CD14-positive monocyte (primary cell): ENCODE measurements at regions not wholly inside any gene's neighbourhood (a gene's known extent, or its start where the extent isn't known, plus 50 kb on each side); places are given as distances from the start of the nearest gene placed in this dataset.

Experiments used
- DNase-seq, 3 donors: peaks; one replicate each; pipeline ENCODE4 v3.0.0-alpha.2; 2011 to 2022
- H2AFZ ChIP-seq: 2 replicates; pipeline ENCODE4 v1.6.0; 2012; ENCODE audit warnings: mild to moderate bottlenecking, low read depth, low read length, inconsistent platforms; ENCODE audit not compliant: insufficient read depth, poor library complexity, severe bottlenecking
- H3K27ac ChIP-seq, 2 donors: 1 replicate in 1 of 2; 2 replicates in 1 of 2; pipeline ENCODE4 v1.5.1; 2012 to 2013; ENCODE audit warnings: low read length in 2 of 2, control low read depth in 1 of 2, inconsistent platforms in 1 of 2, low read depth in 1 of 2, mild to moderate bottlenecking in 1 of 2
- H3K27me3 ChIP-seq, 2 donors: one replicate each; pipeline versions ENCODE4 v1.6.0 to v1.6.1; 2011 to 2013; ENCODE audit warnings: low read length in 2 of 2; ENCODE audit not compliant: control insufficient read depth in 2 of 2, insufficient read depth in 2 of 2
- H3K36me3 ChIP-seq, 2 donors: replicated peaks in 1 of 2; 1 replicate in 1 of 2; 2 replicates in 1 of 2; pipeline versions ENCODE4 v1.5.1 to v1.6.1; 2012 to 2013; ENCODE audit warnings: low read length in 2 of 2, control low read depth in 1 of 2, inconsistent platforms in 1 of 2, mild to moderate bottlenecking in 1 of 2; ENCODE audit not compliant: insufficient read depth in 2 of 2, control insufficient read depth in 1 of 2
- H3K4me1 ChIP-seq, 2 donors: 1 replicate in 1 of 2; 2 replicates in 1 of 2; pipeline versions ENCODE4 v1.5.1 to v1.6.1; 2012 to 2013; ENCODE audit warnings: low read length in 2 of 2, control low read depth in 1 of 2, inconsistent platforms in 1 of 2, mild to moderate bottlenecking in 1 of 2, moderate library complexity in 1 of 2; ENCODE audit not compliant: insufficient read depth in 2 of 2, control insufficient read depth in 1 of 2
- H3K4me2 ChIP-seq: replicated peaks from 2 replicates; pipeline ENCODE3; 2012; ENCODE audit warnings: low read length, moderate library complexity, mild to moderate bottlenecking; ENCODE audit not compliant: poor library complexity, severe bottlenecking; ENCODE audit errors: extremely low read depth
- H3K4me3 ChIP-seq, 3 experiments: fragments of 200-600 bp in 1 of 3; sonication (generic) in 1 of 3; replicated peaks in 1 of 3; 1 replicate in 2 of 3; 2 replicates in 1 of 3; pipeline ENCODE4 v1.5.1; 2011 to 2013; ENCODE audit warnings: low read length in 3 of 3, mild to moderate bottlenecking in 3 of 3, control low read depth in 2 of 3, low read depth in 2 of 3, inconsistent platforms in 1 of 3, moderate library complexity in 1 of 3
- H3K79me2 ChIP-seq: 2 replicates; pipeline ENCODE4 v1.6.0; 2012; ENCODE audit warnings: mild to moderate bottlenecking, control low read depth, inconsistent platforms, low read length, moderate library complexity; ENCODE audit not compliant: insufficient read depth
- H3K9ac ChIP-seq: 2 replicates; pipeline ENCODE4 v1.6.0; 2017; ENCODE audit warnings: low read length, mild to moderate bottlenecking; ENCODE audit not compliant: insufficient read depth, poor library complexity, severe bottlenecking
- H3K9me3 ChIP-seq, 2 donors: replicated peaks in 1 of 2; 1 replicate in 1 of 2; 2 replicates in 1 of 2; pipeline versions ENCODE4 v1.5.1 to v1.6.1; 2012 to 2013; ENCODE audit warnings: low read length in 2 of 2, control low read depth in 1 of 2; ENCODE audit not compliant: control insufficient read depth in 1 of 2, insufficient read depth in 1 of 2
- H4K20me1 ChIP-seq: 2 replicates; pipeline ENCODE4 v1.6.0; 2012; ENCODE audit warnings: mild to moderate bottlenecking, low read length, control low read depth, moderate library complexity; ENCODE audit not compliant: insufficient read depth
- H3K27ac Mint-ChIP-seq, 7 donors: one replicate each; pipeline ENCODE4 v1.8.0; 2020; ENCODE audit warnings: mild to moderate bottlenecking in 7 of 7, mixed read lengths in 7 of 7, moderate library complexity in 6 of 7, inconsistent platforms in 2 of 7
- H3K27me3 Mint-ChIP-seq, 3 donors: one replicate each; pipeline ENCODE4 v1.8.0; 2021 to 2022; ENCODE audit warnings: low read depth in 3 of 3, mild to moderate bottlenecking in 3 of 3, mixed read lengths in 3 of 3, moderate library complexity in 3 of 3, inconsistent platforms in 1 of 3
- H3K36me3 Mint-ChIP-seq, 2 donors: one replicate each; pipeline ENCODE4 v1.8.0; 2020; ENCODE audit warnings: mixed read lengths in 2 of 2, inconsistent platforms in 1 of 2, mild to moderate bottlenecking in 1 of 2
- H3K4me1 Mint-ChIP-seq: one replicate; pipeline ENCODE4 v1.8.0; 2020; ENCODE audit warnings: mild to moderate bottlenecking, mixed read lengths
- H3K4me3 Mint-ChIP-seq, 2 donors: one replicate each; pipeline ENCODE4 v1.8.0; 2020; ENCODE audit warnings: mild to moderate bottlenecking in 2 of 2, mixed read lengths in 2 of 2, moderate library complexity in 1 of 2
- H3K9me3 Mint-ChIP-seq, 7 donors: one replicate each; pipeline ENCODE4 v1.8.0; 2020 to 2022; ENCODE audit warnings: mixed read lengths in 7 of 7, mild to moderate bottlenecking in 6 of 7, moderate library complexity in 6 of 7, inconsistent platforms in 2 of 7
- CTCF ChIP-seq: fragments of 200-600 bp; IDR thresholded peaks from one replicate; pipeline ENCODE4 v1.8.0; 2022; ENCODE audit warnings: antibody characterized with exemption, mild to moderate bottlenecking
- WGBS: methylation state at CpG from one replicate; pipeline ENCODE4 v1.1.5; 2013; ENCODE audit warnings: missing lambda C conversion rate; ENCODE audit not compliant: insufficient coverage; 5-methylcytosine and 5-hydroxymethylcytosine counted together
- intact Hi-C, 2 donors: fragments of 100-400 bp; cut with micrococcal nuclease; formaldehyde crosslinking; loops; one replicate each; pipeline versions ENCODE4 v1.15.0 to v1.15.1; 2023

GRCh38 chr2:153197402-153198386, 280.9 kb downstream of the RPRM start:
- Histone ChIP-seq H3K79me2 (no peaks in the 10 kb centered on the region), H3K4me1 (no peaks in the 10 kb centered on the region), H4K20me1 (no peaks in the 10 kb centered on the region), H2AFZ (no peak overlapping the region), H3K4me2 (no peak overlapping the region), H3K27me3 (no peaks in the 10 kb centered on the region), H3K36me3 (no peaks in the 10 kb centered on the region), H3K4me3 (no peak overlapping the region), H3K27ac (no peak overlapping the region), H3K9me3 (peaks cover 31 to 41% of the 10 kb centered on the region in 2 donors), H3K9ac (no peak overlapping the region)
- Mint-ChIP-seq H3K9me3 (peaks cover 3 to 39% (median 22%) of the 10 kb centered on the region in 7 donors), H3K27ac (no peak overlapping the region), H3K36me3 (no peaks in the 10 kb centered on the region), H3K4me1 (no peaks in the 10 kb centered on the region), H3K27me3 (no peaks in the 10 kb centered on the region), H3K4me3 (no peak overlapping the region)
- intact Hi-C loops = no loop called here
- TF ChIP-seq CTCF = no peak
- no peak for DNase-seq
- WGBS = 79% methylated on average over 11 of the region's 11 CpGs

- Histone ChIP-seq H3K9ac (no peak overlapping the region), H3K27me3 (no peaks in the 10 kb centered on the region), H3K27ac (no peak overlapping the region), H3K36me3 (no peaks in the 10 kb centered on the region), H3K9me3 (peaks cover 31 to 41% of the 10 kb centered on the region in 2 donors), H3K4me2 (no peak overlapping the region), H2AFZ (no peak overlapping the region), H4K20me1 (no peaks in the 10 kb centered on the region), H3K4me3 (no peak overlapping the region), H3K79me2 (no peaks in the 10 kb centered on the region), H3K4me1 (no peaks in the 10 kb centered on the region)
- Mint-ChIP-seq H3K4me1 (no peaks in the 10 kb centered on the region), H3K27me3 (no peaks in the 10 kb centered on the region), H3K27ac (no peak overlapping the region), H3K4me3 (no peak overlapping the region), H3K36me3 (no peaks in the 10 kb centered on the region), H3K9me3 (peaks cover 3 to 36% (median 22%) of the 10 kb centered on the region in 7 donors)
- WGBS = 92% methylated on average over 8 of the region's 8 CpGs
- DNase-seq = no peak
- intact Hi-C loops = no loop called here
- no peak for TF ChIP-seq CTCF
These were observed 282.0 kb downstream of the RPRM start for GRCh38 chr2:153196378-153197058.
